ENCODE measurements at regions not wholly inside any gene's neighbourhood (a gene's known extent, or its start where the extent isn't known, plus 50 kb on each side); places are given as distances from the start of the nearest gene placed in this dataset.

DNA sequence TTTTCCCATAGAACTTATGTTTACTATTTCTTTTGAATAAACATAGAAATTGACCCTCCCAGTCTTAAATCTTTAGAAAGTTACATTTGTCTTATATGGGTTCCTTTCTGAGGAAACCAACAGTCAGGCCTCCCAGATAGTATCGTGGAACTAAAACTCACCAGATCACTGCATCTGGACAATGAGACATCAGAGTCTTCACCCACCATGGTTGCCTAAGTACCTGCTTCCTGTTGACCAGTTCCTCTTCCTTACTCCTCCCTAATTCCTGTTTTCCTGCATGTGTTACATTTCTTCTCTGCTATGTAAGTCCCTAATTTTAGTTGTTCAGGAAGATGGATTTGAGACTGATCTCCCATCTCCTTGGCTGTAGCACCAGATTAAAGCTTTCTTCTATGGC lies 462.2 kb downstream of the DIRAS2 start:
- TF ChIP-seq EZH2 (IDR thresholded peaks at IDR 0.05) = no peak
- TF ChIP-seq POLR2AphosphoS5 (IDR thresholded peaks at IDR 0.05; ENCODE audit: borderline replicate concordance, low read depth, low read length) = no peak
